ENCODE measurements at regions not wholly inside any gene's neighbourhood (a gene's known extent, or its start where the extent isn't known, plus 50 kb on each side); places are given as distances from the start of the nearest gene placed in this dataset.
A peak's percentile ranks its signal among the peaks of the same experiment; 100 is the strongest.

DNA sequence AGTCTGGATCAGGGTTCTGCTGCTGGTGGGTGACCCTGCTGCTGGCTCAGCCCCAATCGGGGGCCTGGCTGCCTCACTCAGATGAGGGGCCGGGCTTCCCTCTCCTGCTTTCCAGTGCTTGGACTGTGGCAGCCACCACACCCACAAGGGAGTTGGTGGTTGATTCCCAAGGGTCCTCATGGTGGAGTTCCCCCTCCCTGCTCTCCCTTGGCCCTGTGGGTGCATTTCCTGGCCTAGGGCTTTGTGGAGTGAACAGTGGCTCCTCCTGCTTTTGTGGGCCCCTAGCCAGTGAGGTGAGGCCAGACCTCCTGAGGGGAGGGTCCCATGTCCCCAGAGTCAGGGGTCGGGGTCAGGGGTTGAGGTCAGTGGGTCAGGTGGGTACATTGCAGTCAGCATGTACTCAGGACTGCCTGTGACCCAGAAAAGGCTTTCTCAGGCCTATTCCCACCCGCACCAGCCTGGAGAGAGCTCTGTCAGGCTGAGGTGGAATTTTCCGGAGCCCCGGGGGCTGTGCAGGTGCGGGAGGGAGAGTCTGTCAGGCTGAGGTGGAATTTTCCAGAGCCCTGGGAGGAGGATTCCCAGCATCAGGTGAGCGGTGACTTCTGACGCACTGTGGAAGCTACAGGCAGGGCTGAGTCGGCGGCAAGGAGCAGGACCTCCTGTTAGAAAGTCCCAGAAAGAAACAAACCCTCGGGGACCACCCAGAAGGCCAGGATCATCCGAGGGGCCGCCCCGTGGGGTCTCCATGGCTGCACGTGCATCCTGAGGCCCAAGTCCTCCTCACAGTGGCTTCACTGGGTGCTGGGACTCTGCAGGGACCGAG lies 94.4 kb upstream of the INSIG1 start:
- DNase-seq, result no peak

- DNase-seq, result no peak
Measured at GRCh38 chr7:155203882-155204691, 93.6 kb upstream of the INSIG1 start.

- no peak for DNase-seq
Measured at GRCh38 chr7:155204744-155205367, 92.8 kb upstream of the INSIG1 start.

DNA sequence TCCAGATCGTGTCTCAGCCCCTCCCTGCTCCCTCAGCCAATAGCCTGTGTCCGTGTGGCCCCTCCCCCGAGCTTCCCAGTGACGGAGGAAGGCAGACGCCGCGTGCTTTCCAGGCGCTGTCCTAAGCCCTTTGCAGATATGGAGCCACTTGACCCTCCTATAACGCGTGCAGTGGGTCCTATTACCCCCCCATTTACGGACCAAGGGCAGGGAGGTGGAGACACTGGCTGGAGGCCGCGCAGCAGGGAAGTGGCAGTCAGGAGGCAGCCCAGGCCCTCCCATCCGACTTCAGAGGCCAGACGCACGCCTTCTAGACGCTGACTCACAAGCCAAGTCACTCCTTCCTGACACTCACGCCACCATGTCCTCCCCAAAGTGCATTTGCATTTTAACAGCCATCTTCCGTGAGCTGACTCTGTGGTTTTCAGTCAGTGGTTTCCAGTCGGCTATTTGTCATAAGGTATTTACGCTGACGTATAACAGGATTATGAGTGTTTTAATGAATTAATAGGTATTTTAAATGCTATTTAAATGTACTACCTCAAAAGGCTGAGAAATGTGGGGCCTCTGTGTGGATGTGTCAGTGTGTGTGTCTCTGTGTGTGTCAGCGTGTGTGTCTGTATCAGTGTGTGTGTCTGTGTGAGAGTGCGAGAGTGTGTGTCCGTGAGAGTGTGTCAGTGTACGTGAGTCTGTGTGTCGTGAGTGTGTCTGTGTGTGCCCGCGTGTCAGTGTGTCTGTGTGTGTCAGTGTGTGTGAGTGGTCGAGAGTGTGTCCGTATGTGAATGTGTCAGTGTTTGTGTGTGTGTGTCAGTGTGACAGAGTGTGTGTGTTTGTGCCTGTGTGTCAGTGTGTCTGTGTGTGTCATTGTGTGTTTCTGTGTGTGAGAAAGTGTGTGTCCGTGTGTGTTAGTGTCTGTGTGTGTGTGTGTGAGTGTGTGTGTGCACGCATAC lies 92.0 kb upstream of the INSIG1 start:
- DNase-seq, result peak; percentile 97

GRCh38 chr7:155206318-155207020 lies 91.2 kb upstream of the INSIG1 start:
- peak; percentile 93 for DNase-seq

DNA sequence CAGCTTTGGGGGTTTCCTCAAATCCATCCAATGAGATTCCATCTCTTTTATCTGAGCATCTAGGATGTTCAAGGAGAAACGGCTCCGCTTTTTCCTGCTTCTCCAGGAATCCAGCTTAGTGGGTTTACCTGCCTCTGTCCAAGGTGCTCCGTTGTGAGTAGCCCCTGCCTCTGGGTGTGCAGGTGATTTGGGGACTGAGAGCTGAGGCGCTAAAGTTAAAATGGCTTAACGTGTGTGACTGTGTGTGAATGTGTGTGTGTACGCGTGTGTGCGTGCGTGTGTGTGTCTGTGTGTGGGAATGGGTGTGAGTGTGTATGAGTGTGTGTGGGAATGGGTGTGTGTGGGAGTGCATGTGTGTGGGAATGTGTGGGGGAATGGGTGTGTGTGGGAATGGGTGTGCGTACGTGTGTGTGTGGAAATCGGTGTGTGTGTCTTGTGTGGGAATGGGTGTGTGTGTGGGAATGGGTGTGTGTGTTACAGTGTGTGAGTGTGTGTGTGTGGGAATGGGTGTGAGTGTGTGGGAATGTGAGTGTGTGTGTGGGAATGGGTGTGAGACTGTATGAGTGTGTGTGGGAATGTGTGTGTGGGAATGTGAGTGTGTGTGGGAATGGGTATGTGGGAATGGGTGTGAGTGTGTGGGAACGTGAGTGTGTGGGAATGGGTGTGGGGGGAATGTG lies 90.2 kb upstream of the INSIG1 start:
- no peak for DNase-seq

- DNase-seq, result no peak
Measured at GRCh38 chr7:155208681-155209477, 88.8 kb upstream of the INSIG1 start.

DNA sequence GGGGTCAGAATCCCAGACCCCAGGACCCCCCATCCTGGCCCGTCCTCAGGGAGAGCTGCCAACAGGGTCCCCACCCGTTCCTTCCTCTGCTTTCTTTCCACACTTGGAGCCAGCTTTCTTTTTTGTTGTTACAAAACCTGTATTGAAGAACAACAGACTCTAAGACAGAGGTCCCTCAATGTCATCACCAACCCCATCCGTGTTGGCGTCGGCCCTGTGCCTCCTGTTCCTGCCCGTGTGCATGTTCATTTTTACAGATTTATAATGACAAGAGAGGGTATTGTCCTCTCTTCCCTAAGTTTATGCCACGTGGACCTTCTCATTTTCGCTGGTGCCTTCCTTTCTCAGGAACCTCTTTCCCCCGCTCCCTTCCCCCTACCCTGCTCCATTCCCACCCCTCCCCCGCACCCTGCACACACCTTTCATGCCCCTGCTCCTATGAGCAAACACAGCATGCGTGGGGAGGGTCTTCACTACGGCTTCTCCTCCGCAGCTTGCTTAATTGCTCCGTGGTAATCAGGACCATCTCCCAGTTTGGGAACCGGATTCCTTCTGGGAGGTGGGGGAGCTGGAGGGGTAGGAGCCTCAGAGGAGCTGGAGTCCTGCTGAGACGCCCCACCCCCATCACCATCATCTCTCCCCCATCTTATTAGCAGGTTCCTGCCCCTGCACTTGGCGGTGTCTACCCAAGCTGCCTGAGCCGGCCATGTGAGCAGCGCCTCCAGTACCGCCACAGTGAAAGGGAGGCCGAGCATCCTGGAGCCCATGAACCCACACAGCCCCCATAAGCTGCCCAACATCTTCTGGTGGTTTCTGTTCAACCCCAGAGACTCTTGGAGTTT lies 88.0 kb upstream of the INSIG1 start:
- no peak for DNase-seq

DNA sequence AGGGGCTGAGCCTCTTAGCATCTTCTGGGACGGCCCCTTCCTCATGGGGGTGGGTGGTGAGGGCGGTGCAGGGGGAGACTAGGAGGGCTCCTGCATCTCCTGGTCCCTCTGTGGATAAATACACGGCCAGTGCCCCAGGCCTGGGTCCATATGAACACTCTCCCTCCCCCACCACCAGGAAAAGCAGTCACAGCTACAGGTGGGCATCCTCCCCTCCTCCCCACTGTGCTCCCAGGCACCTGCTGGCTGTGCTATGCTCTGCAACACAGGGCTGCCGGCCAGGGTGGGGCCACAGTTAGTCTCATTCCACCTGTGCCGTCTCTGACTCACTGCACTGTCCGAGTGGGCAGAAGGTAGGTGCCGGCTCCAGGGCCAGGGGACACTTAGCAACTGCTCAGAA lies 87.3 kb upstream of the INSIG1 start:
- DNase-seq, result no peak

- no peak for DNase-seq
Measured at GRCh38 chr7:155211173-155211572, 86.5 kb upstream of the INSIG1 start.

GRCh38 chr7:155211761-155212160 lies 85.9 kb upstream of the INSIG1 start:
- DNase-seq, result no peak

GRCh38 chr7:155212301-155213015 lies 85.2 kb upstream of the INSIG1 start:
- DNase-seq, result no peak

DNA sequence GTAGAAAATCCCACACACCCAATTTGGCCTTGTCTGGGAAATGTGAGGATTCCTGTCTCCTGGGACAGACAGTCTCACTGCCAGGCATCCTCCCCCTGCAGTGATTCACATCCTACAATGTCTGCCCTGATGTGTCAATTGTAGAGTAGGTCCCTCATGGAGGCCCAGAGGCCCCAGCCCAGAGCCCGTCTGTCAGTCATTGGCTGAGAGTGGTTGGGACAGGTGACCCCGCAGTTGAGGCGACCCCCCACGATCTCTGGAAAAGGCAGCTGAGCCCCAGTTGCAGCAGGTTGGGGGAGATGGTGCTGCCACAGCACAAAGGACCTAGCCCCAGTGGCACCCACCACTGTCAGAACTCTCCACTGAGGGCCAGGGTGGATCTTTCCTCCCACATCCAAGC lies 84.3 kb upstream of the INSIG1 start:
- DNase-seq, result no peak

- DNase-seq, result no peak
Measured at GRCh38 chr7:155213955-155214740, 83.5 kb upstream of the INSIG1 start.

DNA sequence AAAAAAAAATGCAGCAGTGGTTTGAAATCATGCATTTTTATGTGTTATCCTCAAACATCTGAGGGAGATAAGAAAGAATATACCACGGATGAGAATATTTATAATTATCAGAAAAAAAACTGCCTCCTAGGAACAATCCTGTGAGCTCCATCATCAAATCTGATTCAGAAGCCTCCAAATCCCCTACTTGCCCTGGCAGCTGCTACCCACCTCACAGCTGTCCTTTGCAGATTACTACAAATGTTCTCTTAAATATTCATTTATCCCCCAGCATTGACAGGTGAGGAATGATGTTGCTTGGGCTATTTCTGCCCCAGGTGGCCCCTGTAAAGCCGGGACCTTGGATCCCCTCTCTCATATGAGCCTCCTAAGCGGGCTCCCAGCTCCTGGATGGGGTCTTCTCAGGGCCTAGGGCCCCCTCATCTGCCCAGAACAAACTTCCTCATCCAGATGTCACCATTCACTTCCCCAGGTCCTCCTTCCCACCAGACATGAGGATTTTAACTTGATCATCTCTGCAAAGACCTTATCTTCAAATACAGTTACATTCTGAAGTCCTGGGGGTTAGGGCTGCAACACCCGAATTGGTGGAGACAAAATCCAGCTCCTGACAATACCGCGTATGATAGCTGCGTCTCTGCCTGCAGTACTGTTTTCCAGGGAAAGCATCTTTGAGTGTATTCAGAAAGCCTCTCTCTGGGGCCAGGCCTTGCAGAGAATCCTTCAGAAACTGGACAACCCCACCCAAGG lies 81.9 kb upstream of the INSIG1 start:
- no peak for DNase-seq

GRCh38 chr7:155216475-155217272 lies 81.0 kb upstream of the INSIG1 start:
- DNase-seq, result no peak
